Neutrophil (primary cell): ENCODE measurements at regions not wholly inside any gene's neighbourhood (a gene's known extent, or its start where the extent isn't known, plus 50 kb on each side); places are given as distances from the start of the nearest gene placed in this dataset.

Experiments used
- H3K27ac ChIP-seq: fragments of 200-600 bp; sonication (generic); 2 replicates; pipeline ENCODE4 v1.5.1; 2016; ENCODE audit warnings: mild to moderate bottlenecking, moderate library complexity
- H3K27me3 ChIP-seq: fragments of 200-600 bp; sonication (generic); 2 replicates; pipeline ENCODE4 v1.6.0; 2016; ENCODE audit warnings: mild to moderate bottlenecking
- H3K36me3 ChIP-seq: fragments of 200-600 bp; sonication (generic); 2 replicates; pipeline ENCODE4 v1.5.1; 2017
- H3K4me1 ChIP-seq, 2 experiments: fragments of 200-600 bp in 1 of 2; sonication (generic) in 1 of 2; 1 replicate in 1 of 2; 2 replicates in 1 of 2; pipeline versions ENCODE4 v1.5.1 to v1.6.1; 2013 to 2016; ENCODE audit warnings: low read depth in 1 of 2, low read length in 1 of 2, mild to moderate bottlenecking in 1 of 2, moderate library complexity in 1 of 2; ENCODE audit not compliant: control insufficient read depth in 1 of 2, insufficient read depth in 1 of 2
- H3K4me3 ChIP-seq, 2 experiments: fragments of 200-600 bp in 1 of 2; sonication (generic) in 1 of 2; 1 replicate in 1 of 2; 2 replicates in 1 of 2; pipeline ENCODE4 v1.5.1; 2013 to 2016; ENCODE audit warnings: low read depth in 1 of 2, low read length in 1 of 2, mild to moderate bottlenecking in 1 of 2, moderate library complexity in 1 of 2
- H3K9me3 ChIP-seq: fragments of 200-600 bp; sonication (generic); 2 replicates; pipeline ENCODE4 v1.5.1; 2016
- CTCF ChIP-seq: fragments of 200-600 bp; sonication (generic); IDR thresholded peaks from 2 replicates; pipeline ENCODE4 v1.5.1; 2016; ENCODE audit warnings: antibody characterized with exemption

GRCh38 chr19:28184997-28185396 is 1028.0 kb downstream of the UQCRFS1 start:
- no peaks in the 10 kb centered on the region for H3K27me3 ChIP-seq

DNA sequence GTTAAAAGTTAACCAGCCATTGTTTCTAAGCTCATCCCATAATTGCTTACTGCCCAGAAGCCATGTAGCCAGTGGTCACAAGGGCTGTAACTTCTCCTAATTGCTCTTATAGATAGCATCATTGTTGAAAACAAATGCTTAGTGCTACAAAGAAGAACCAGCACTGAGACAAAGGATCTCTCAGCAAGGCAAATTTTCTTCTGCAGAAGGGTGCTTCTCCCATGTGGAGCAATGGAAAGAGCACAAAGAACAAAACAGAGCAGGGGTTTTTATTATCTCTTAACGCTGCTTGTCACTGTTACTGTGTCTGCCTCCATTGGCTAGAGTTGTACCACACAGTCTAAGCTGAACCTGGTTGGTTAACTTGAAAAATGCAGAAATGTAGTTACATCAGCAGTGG is 1036.8 kb downstream of the UQCRFS1 start:
- H3K9me3 ChIP-seq: no peaks in the 10 kb centered on the region
- no peak overlapping the region for H3K27ac ChIP-seq
- H3K27me3 ChIP-seq: no peaks in the 10 kb centered on the region
- no peak overlapping the region for H3K4me3 ChIP-seq
- no peak for TF ChIP-seq CTCF
- no peaks in the 10 kb centered on the region for H3K4me1 ChIP-seq
- H3K36me3 ChIP-seq: no peaks in the 10 kb centered on the region

More at GRCh38 chr19:28184997-28185396, 1028.0 kb downstream of the UQCRFS1 start:
- Histone ChIP-seq H3K27ac (no peak overlapping the region), H3K4me1 (no peaks in the 10 kb centered on the region), H3K4me3 (no peak overlapping the region), H3K36me3 (no peaks in the 10 kb centered on the region), H3K9me3 (no peaks in the 10 kb centered on the region)
- TF ChIP-seq CTCF: no peak

DNA sequence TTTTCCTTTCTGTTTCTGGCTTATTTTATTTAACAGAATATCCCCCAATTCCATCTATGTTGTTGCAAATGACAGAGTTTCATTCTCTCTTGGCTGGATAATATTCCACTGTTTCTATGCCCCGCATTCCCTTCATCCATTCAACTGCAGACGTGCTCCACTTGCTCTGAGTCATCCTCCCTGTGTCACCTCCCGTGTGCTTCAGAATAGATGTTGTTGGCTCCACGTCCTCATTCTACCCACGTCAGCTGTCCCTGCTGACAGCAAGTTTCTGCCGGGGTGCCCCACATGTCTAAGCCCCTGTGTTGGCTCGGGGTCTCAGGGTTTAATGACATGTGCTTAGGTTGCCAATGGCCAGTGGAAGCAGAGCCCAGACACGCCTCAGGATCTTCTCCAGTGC is 1041.0 kb downstream of the UQCRFS1 start:
- TF ChIP-seq CTCF: no peak
- Histone ChIP-seq H3K27me3 (no peaks in the 10 kb centered on the region), H3K9me3 (no peaks in the 10 kb centered on the region), H3K4me3 (no peak overlapping the region), H3K27ac (no peak overlapping the region), H3K36me3 (no peaks in the 10 kb centered on the region), H3K4me1 (no peaks in the 10 kb centered on the region)

GRCh38 chr19:28170066-28170465 is 1042.9 kb downstream of the UQCRFS1 start:
- H3K4me1 ChIP-seq: no peaks in the 10 kb centered on the region
- no peaks in the 10 kb centered on the region for H3K27me3 ChIP-seq
- H3K9me3 ChIP-seq: no peaks in the 10 kb centered on the region
- H3K27ac ChIP-seq: no peak overlapping the region
- TF ChIP-seq CTCF: no peak
- H3K36me3 ChIP-seq: no peaks in the 10 kb centered on the region
- no peak overlapping the region for H3K4me3 ChIP-seq

DNA sequence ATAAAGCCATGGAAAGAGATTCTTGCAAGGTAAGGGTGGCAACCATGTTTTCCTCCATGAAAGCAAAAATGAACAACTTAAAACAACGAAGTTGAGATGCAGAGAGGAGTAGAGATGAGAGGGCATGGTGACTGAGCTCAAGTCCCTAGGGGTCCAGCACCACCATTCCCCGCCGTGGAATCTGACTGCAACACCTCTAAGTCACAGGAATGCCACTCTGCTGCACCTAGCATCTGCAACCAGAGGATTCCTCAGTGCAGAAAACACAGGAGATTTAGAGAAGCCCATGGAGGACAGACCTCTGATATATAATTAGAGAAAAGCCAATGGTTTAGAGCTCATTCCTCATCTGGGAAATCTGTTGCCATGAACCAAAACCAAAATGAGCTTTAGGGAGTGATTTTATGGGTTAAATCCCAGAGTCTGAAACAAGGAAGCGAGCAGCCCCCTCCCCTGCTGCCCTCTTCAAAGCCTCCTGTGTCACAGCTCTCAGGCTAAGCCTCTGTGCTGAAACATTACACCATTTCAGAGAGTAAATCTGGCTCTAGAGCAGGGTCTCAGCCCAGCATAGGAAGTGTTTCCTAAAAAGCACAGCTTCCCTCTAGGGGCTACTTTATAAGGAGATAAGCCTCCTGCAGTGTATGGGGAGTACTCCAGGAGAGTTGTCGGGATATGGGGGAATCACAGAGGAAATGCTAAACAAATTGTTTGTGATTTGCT is 1043.6 kb downstream of the UQCRFS1 start:
- H3K4me3 ChIP-seq: no peak overlapping the region
- H3K4me1 ChIP-seq: no peaks in the 10 kb centered on the region
- H3K27ac ChIP-seq: no peak overlapping the region
- TF ChIP-seq CTCF: no peak
- H3K36me3 ChIP-seq: no peaks in the 10 kb centered on the region
- H3K27me3 ChIP-seq: no peaks in the 10 kb centered on the region
- no peaks in the 10 kb centered on the region for H3K9me3 ChIP-seq
